Mesendoderm (in vitro differentiated cells): ENCODE measurements at regions not wholly inside any gene's neighbourhood (a gene's known extent, or its start where the extent isn't known, plus 50 kb on each side); places are given as distances from the start of the nearest gene placed in this dataset.
A peak's percentile ranks its signal among the peaks of the same experiment; 100 is the strongest.

Experiments
- DNase-seq: peaks from one replicate; pipeline ENCODE4 v3.0.0; 2013
- H2AK5ac ChIP-seq: 2 replicates; pipeline ENCODE4 v1.6.1; 2013; ENCODE audit warnings: low read length, inconsistent platforms
- H2BK120ac ChIP-seq: 2 replicates; pipeline ENCODE4 v1.6.1; 2013; ENCODE audit warnings: low read depth, mild to moderate bottlenecking, low read length, moderate library complexity, mixed read lengths
- H2BK15ac ChIP-seq: replicated peaks from 2 replicates; pipeline ENCODE4 v1.6.1; 2013; ENCODE audit warnings: low read depth, mild to moderate bottlenecking, moderate library complexity
- H2BK5ac ChIP-seq: 2 replicates; pipeline ENCODE4 v1.6.1; 2013; ENCODE audit warnings: low read length, inconsistent platforms
- H3K18ac ChIP-seq: 2 replicates; pipeline ENCODE4 v1.6.1; 2013; ENCODE audit warnings: mild to moderate bottlenecking, low read length, mixed read lengths
- H3K23ac ChIP-seq: one replicate; pipeline ENCODE4 v1.6.1; 2013; ENCODE audit warnings: low read length
- H3K27ac ChIP-seq: 2 replicates; pipeline ENCODE4 v1.5.1; 2013; ENCODE audit warnings: low read depth, mild to moderate bottlenecking, inconsistent platforms, low read length, moderate library complexity
- H3K27me3 ChIP-seq: 2 replicates; pipeline ENCODE4 v1.6.1; 2013; ENCODE audit warnings: low read length, control low read depth, mild to moderate bottlenecking, inconsistent platforms; ENCODE audit not compliant: insufficient read depth, poor library complexity
- H3K36me3 ChIP-seq: 2 replicates; pipeline ENCODE4 v1.6.1; 2013; ENCODE audit warnings: low read length, inconsistent platforms; ENCODE audit not compliant: control insufficient read depth, insufficient read depth
- H3K4ac ChIP-seq: one replicate; pipeline ENCODE4 v1.6.1; 2013; ENCODE audit warnings: low read depth, mild to moderate bottlenecking, low read length, moderate library complexity
- H3K4me1 ChIP-seq: 2 replicates; pipeline ENCODE4 v1.6.1; 2013; ENCODE audit warnings: low read depth, low read length, inconsistent platforms; ENCODE audit not compliant: control insufficient read depth
- H3K4me2 ChIP-seq: 2 replicates; pipeline ENCODE4 v1.6.1; 2013; ENCODE audit warnings: low read length
- H3K4me3 ChIP-seq: 2 replicates; pipeline ENCODE4 v1.5.1; 2013; ENCODE audit warnings: mild to moderate bottlenecking, low read length
- H3K56ac ChIP-seq: one replicate; pipeline ENCODE4 v1.6.1; 2013; ENCODE audit warnings: low read length
- H3K79me1 ChIP-seq: 2 replicates; pipeline ENCODE4 v1.6.1; 2013; ENCODE audit warnings: low read length, inconsistent platforms
- H3K79me2 ChIP-seq: 2 replicates; pipeline ENCODE4 v1.6.1; 2013; ENCODE audit warnings: mild to moderate bottlenecking, low read length; ENCODE audit not compliant: control insufficient read depth, insufficient read depth
- H3K9ac ChIP-seq: 2 replicates; pipeline ENCODE4 v1.6.1; 2013; ENCODE audit warnings: low read length, inconsistent platforms
- H4K5ac ChIP-seq: one replicate; pipeline ENCODE4 v1.6.1; 2013; ENCODE audit warnings: low read length
- H4K8ac ChIP-seq: one replicate; pipeline ENCODE4 v1.6.1; 2013; ENCODE audit warnings: low read depth, mild to moderate bottlenecking, control low read depth, low read length, moderate library complexity
- WGBS: extraction: QIAGEN DNeasy Blood & Tissue Kit; methylation state at CpG from one replicate; pipeline ENCODE4 v1.1.7; 2013; ENCODE audit warnings: low lambda C conversion rate, missing lambda C conversion rate; ENCODE audit not compliant: insufficient coverage; ENCODE audit errors: extremely low coverage; 5-methylcytosine and 5-hydroxymethylcytosine counted together

- WGBS, result no CpG with 5 or more reads among the region's 2 CpGs
- H3K56ac ChIP-seq, result no peak overlapping the region
- no peaks in the 10 kb centered on the region for H3K27me3 ChIP-seq
- H3K9ac ChIP-seq, result no peak overlapping the region
- no peak overlapping the region for H4K5ac ChIP-seq
- H3K4me2 ChIP-seq, result no peak overlapping the region
- no peaks in the 10 kb centered on the region for H3K79me1 ChIP-seq
- H3K18ac ChIP-seq, result no peak overlapping the region
- no peak overlapping the region for H3K27ac ChIP-seq
- no peak overlapping the region for H4K8ac ChIP-seq
- H3K4me3 ChIP-seq, result no peak overlapping the region
- H3K4me1 ChIP-seq, result no peaks in the 10 kb centered on the region
- no peak overlapping the region for H3K4ac ChIP-seq
- H2BK5ac ChIP-seq, result no peak overlapping the region
- no peaks in the 10 kb centered on the region for H3K79me2 ChIP-seq
- H2AK5ac ChIP-seq, result no peak overlapping the region
- no peak overlapping the region for H2BK120ac ChIP-seq
- no peak overlapping the region for H3K23ac ChIP-seq
- DNase-seq, result no peak
- H3K36me3 ChIP-seq, result no peaks in the 10 kb centered on the region
- H2BK15ac ChIP-seq, result no peak overlapping the region
Observed at GRCh38 chr1:221564891-221565290, 177.0 kb downstream of the DUSP10 start.

- no CpG with 5 or more reads among the region's 5 CpGs for WGBS
- no peak overlapping the region for H2AK5ac ChIP-seq
- no peak overlapping the region for H3K27ac ChIP-seq
- H3K23ac ChIP-seq, result no peak overlapping the region
- no peaks in the 10 kb centered on the region for H3K36me3 ChIP-seq
- H3K4me3 ChIP-seq, result no peak overlapping the region
- H4K8ac ChIP-seq, result no peak overlapping the region
- no peaks in the 10 kb centered on the region for H3K4me1 ChIP-seq
- no peak overlapping the region for H3K9ac ChIP-seq
- no peak overlapping the region for H3K18ac ChIP-seq
- DNase-seq, result no peak
- H3K79me2 ChIP-seq, result no peaks in the 10 kb centered on the region
- H3K4me2 ChIP-seq, result no peak overlapping the region
- no peak overlapping the region for H4K5ac ChIP-seq
- no peak overlapping the region for H3K56ac ChIP-seq
- H2BK120ac ChIP-seq, result no peak overlapping the region
- no peak overlapping the region for H2BK15ac ChIP-seq
- H2BK5ac ChIP-seq, result no peak overlapping the region
- no peaks in the 10 kb centered on the region for H3K79me1 ChIP-seq
- no peaks in the 10 kb centered on the region for H3K27me3 ChIP-seq
- no peak overlapping the region for H3K4ac ChIP-seq
Observed at GRCh38 chr1:221565711-221566110, 176.2 kb downstream of the DUSP10 start.

- WGBS, result no CpG with 5 or more reads among the region's 3 CpGs
- Histone ChIP-seq H3K4ac (no peak overlapping the region), H4K5ac (no peak overlapping the region), H3K79me1 (no peaks in the 10 kb centered on the region), H2AK5ac (no peak overlapping the region), H3K4me2 (no peak overlapping the region), H3K18ac (no peak overlapping the region), H3K27ac (no peak overlapping the region), H3K4me3 (no peak overlapping the region), H3K23ac (no peak overlapping the region), H2BK120ac (no peak overlapping the region), H3K9ac (no peak overlapping the region), H3K4me1 (no peaks in the 10 kb centered on the region), H3K27me3 (no peaks in the 10 kb centered on the region), H2BK15ac (no peak overlapping the region), H3K79me2 (no peaks in the 10 kb centered on the region), H3K56ac (no peak overlapping the region), H4K8ac (no peak overlapping the region), H3K36me3 (no peaks in the 10 kb centered on the region), H2BK5ac (no peak overlapping the region)
- no peak for DNase-seq
Observed at GRCh38 chr1:221567859-221568507, 173.9 kb downstream of the DUSP10 start.

GRCh38 chr1:221573756-221574155, 168.1 kb downstream of the DUSP10 start:
- Histone ChIP-seq H3K79me2 (no peaks in the 10 kb centered on the region), H3K4me3 (no peak overlapping the region), H3K23ac (no peak overlapping the region), H3K36me3 (no peaks in the 10 kb centered on the region), H2BK5ac (no peak overlapping the region), H4K5ac (no peak overlapping the region), H4K8ac (no peak overlapping the region), H2BK120ac (no peak overlapping the region), H3K18ac (no peak overlapping the region), H3K4me1 (peaks cover 2% of the 10 kb centered on the region), H3K79me1 (no peaks in the 10 kb centered on the region), H2BK15ac (no peak overlapping the region), H3K4ac (no peak overlapping the region), H3K56ac (no peak overlapping the region), H3K27me3 (no peaks in the 10 kb centered on the region), H3K27ac (no peak overlapping the region), H2AK5ac (no peak overlapping the region), H3K4me2 (no peak overlapping the region), H3K9ac (no peak overlapping the region)
- no CpG with 5 or more reads among the region's 5 CpGs for WGBS
- DNase-seq, result no peak

GRCh38 chr1:221574529-221574928, 167.4 kb downstream of the DUSP10 start:
- no peak overlapping the region for H4K8ac ChIP-seq
- H3K4me3 ChIP-seq, result no peak overlapping the region
- no peak overlapping the region for H4K5ac ChIP-seq
- H3K4me1 ChIP-seq, result peaks cover 2% of the 10 kb centered on the region
- H2AK5ac ChIP-seq, result no peak overlapping the region
- H2BK120ac ChIP-seq, result no peak overlapping the region
- no peaks in the 10 kb centered on the region for H3K36me3 ChIP-seq
- H3K9ac ChIP-seq, result no peak overlapping the region
- H3K79me1 ChIP-seq, result no peaks in the 10 kb centered on the region
- H3K23ac ChIP-seq, result no peak overlapping the region
- no peak overlapping the region for H3K56ac ChIP-seq
- no peak for DNase-seq
- no peak overlapping the region for H2BK5ac ChIP-seq
- H3K4me2 ChIP-seq, result no peak overlapping the region
- H3K18ac ChIP-seq, result no peak overlapping the region
- H3K27me3 ChIP-seq, result no peaks in the 10 kb centered on the region
- no CpG with 5 or more reads among the region's 2 CpGs for WGBS
- H3K79me2 ChIP-seq, result no peaks in the 10 kb centered on the region
- H3K4ac ChIP-seq, result no peak overlapping the region
- H2BK15ac ChIP-seq, result peak overlapping the region; percentile 74
- H3K27ac ChIP-seq, result no peak overlapping the region

- H3K23ac ChIP-seq, result no peak overlapping the region
- H3K79me2 ChIP-seq, result no peaks in the 10 kb centered on the region
- no peak for DNase-seq
- no peak overlapping the region for H3K4ac ChIP-seq
- no peaks in the 10 kb centered on the region for H3K36me3 ChIP-seq
- no peak overlapping the region for H3K9ac ChIP-seq
- H3K27ac ChIP-seq, result no peak overlapping the region
- H2BK120ac ChIP-seq, result no peak overlapping the region
- H2BK15ac ChIP-seq, result no peak overlapping the region
- H4K5ac ChIP-seq, result no peak overlapping the region
- H3K18ac ChIP-seq, result no peak overlapping the region
- H2BK5ac ChIP-seq, result no peak overlapping the region
- H3K27me3 ChIP-seq, result no peaks in the 10 kb centered on the region
- no peaks in the 10 kb centered on the region for H3K79me1 ChIP-seq
- no peak overlapping the region for H3K4me2 ChIP-seq
- no CpG with 5 or more reads among the region's 7 CpGs for WGBS
- no peak overlapping the region for H3K4me3 ChIP-seq
- no peak overlapping the region for H2AK5ac ChIP-seq
- no peak overlapping the region for H3K56ac ChIP-seq
- H4K8ac ChIP-seq, result no peak overlapping the region
- H3K4me1 ChIP-seq, result peaks cover 2% of the 10 kb centered on the region
Observed at GRCh38 chr1:221575605-221576004, 166.3 kb downstream of the DUSP10 start.
